Transverse colon (tissue), 4 donors: ENCODE measurements at regions not wholly inside any gene's neighbourhood (a gene's known extent, or its start where the extent isn't known, plus 50 kb on each side); places are given as distances from the start of the nearest gene placed in this dataset.

Source experiments
- DNase-seq: peaks from one replicate; pipeline ENCODE4 v3.0.0-alpha.2; 2019
- H3K27ac ChIP-seq, 4 donors: fragments of 200-600 bp; sonication (generic); 2 replicates each; pipeline ENCODE4 v1.5.1; 2016 to 2018; ENCODE audit warnings: inconsistent platforms in 4 of 4
- H3K27me3 ChIP-seq: fragments of 200-600 bp; sonication (generic); 2 replicates; pipeline ENCODE4 v1.5.1; 2017; ENCODE audit warnings: inconsistent platforms
- H3K36me3 ChIP-seq, 4 donors: fragments of 200-600 bp; sonication (generic); 2 replicates each; pipeline ENCODE4 v1.5.1; 2017 to 2019; ENCODE audit warnings: inconsistent platforms in 4 of 4
- H3K4me1 ChIP-seq, 4 donors: fragments of 200-600 bp; sonication (generic); 2 replicates each; pipeline ENCODE4 v1.5.1; 2017 to 2020; ENCODE audit warnings: inconsistent platforms in 4 of 4
- H3K4me3 ChIP-seq, 4 donors: fragments of 200-600 bp; sonication (generic); 1 replicate in 1 of 4; 2 replicates in 3 of 4; pipeline versions ENCODE4 v1.5.1 to v1.6.1; 2017 to 2019; ENCODE audit warnings: inconsistent platforms in 4 of 4
- H3K9me3 ChIP-seq, 2 donors: fragments of 200-600 bp; sonication (generic); 2 replicates each; pipeline ENCODE4 v1.5.1; 2017 to 2019; ENCODE audit warnings: inconsistent platforms in 2 of 2
- CTCF ChIP-seq, 5 experiments: fragments of 200-600 bp in 3 of 5; fragments of 450-650 bp in 2 of 5; sonication (generic) in 3 of 5; IDR thresholded peaks; 1 replicate in 2 of 5; 2 replicates in 3 of 5; pipeline ENCODE4 v1.5.1; 2016 to 2017; ENCODE audit warnings: antibody characterized with exemption in 5 of 5, inconsistent platforms in 3 of 5, mild to moderate bottlenecking in 2 of 5, moderate library complexity in 1 of 5
- EP300 ChIP-seq: sonication (generic); formaldehyde crosslinking; IDR thresholded peaks from one replicate; pipeline ENCODE4 v1.6.1; 2017; ENCODE audit warnings: antibody characterized with exemption, low read depth
- POLR2A ChIP-seq: fragments of 450-650 bp; IDR thresholded peaks from one replicate; pipeline ENCODE4 v1.6.1; 2016; ENCODE audit warnings: antibody characterized with exemption, mild to moderate bottlenecking, moderate library complexity
- POLR2AphosphoS5 ChIP-seq, 3 donors: sonication (generic); formaldehyde crosslinking; IDR thresholded peaks; one replicate each; pipeline ENCODE4 v1.6.1; 2016; ENCODE audit warnings: antibody characterized with exemption in 3 of 3
- WGBS, 2 donors: methylation state at CpG; one replicate each; pipeline ENCODE4 v1.1.5; 2018; ENCODE audit warnings: low coverage in 1 of 2; 5-methylcytosine and 5-hydroxymethylcytosine counted together
- in situ Hi-C, 4 donors: fragments of 200-750 bp; cut with MboI; loops; one replicate each; pipeline versions ENCODE4 v1.15.0 to v1.15.1; 2017; ENCODE audit warnings: low sequenced_read_pairs in 3 of 4, low pct_ligation_motif_present in 1 of 4, low pct_unique_long_range_greater_than_20kb in 1 of 4
- intact Hi-C: fragments of 100-400 bp; cut with DNase I; formaldehyde crosslinking; loops from one replicate; pipeline ENCODE4 v1.15.1; 2023; ENCODE audit warnings: low total_unique reads

- 86 to 92% methylated on average over 2 to 4 of the region's 4 CpGs for WGBS, 2 donors
- no peaks in the 10 kb centered on the region for H3K4me1 ChIP-seq
- H3K4me3 ChIP-seq: no peak overlapping the region
- no peaks in the 10 kb centered on the region for H3K9me3 ChIP-seq
- no peaks in the 10 kb centered on the region for H3K27me3 ChIP-seq
- intact Hi-C loops (no loop called here), in situ Hi-C loops (no loop called here)
- TF ChIP-seq POLR2AphosphoS5 (IDR thresholded peaks at IDR 0.05): no peak
- no peak for DNase-seq
- no peaks in the 10 kb centered on the region for H3K36me3 ChIP-seq
- no peak overlapping the region for H3K27ac ChIP-seq
Measured at GRCh38 chr11:93967258-93967657, 53.9 kb upstream of the HEPHL1 start.

- intact Hi-C loops (no loop called here), in situ Hi-C loops (no loop called here)
- Histone ChIP-seq H3K27ac (no peak overlapping the region), H3K9me3 (no peaks in the 10 kb centered on the region), H3K4me1 (no peaks in the 10 kb centered on the region), H3K36me3 (no peaks in the 10 kb centered on the region), H3K27me3 (no peaks in the 10 kb centered on the region), H3K4me3 (no peak overlapping the region)
- no peak for DNase-seq
- no peak for TF ChIP-seq EP300
- TF ChIP-seq CTCF (IDR thresholded peaks at IDR 0.05): no peak
- no peak for TF ChIP-seq POLR2AphosphoS5 (IDR thresholded peaks at IDR 0.05)
- no peak for TF ChIP-seq POLR2A
- 80 to 83% methylated on average over 4 to 5 of the region's 5 CpGs for WGBS, 2 donors
Measured at GRCh38 chr11:93967944-93968343, 53.2 kb upstream of the HEPHL1 start.

- Histone ChIP-seq H3K4me1 (no peaks in the 10 kb centered on the region), H3K27me3 (no peaks in the 10 kb centered on the region), H3K4me3 (no peak overlapping the region), H3K36me3 (no peaks in the 10 kb centered on the region), H3K9me3 (no peaks in the 10 kb centered on the region), H3K27ac (no peak overlapping the region)
- in situ Hi-C loops: no loop called here
- TF ChIP-seq POLR2AphosphoS5 (IDR thresholded peaks at IDR 0.05) (no peak), CTCF (IDR thresholded peaks at IDR 0.05) (no peak), EP300 (no peak), POLR2A (no peak)
- no peak for DNase-seq
- intact Hi-C loops: no loop called here
- 68 to 78% methylated on average over 3 to 10 of the region's 10 CpGs for WGBS, 2 donors
Measured at GRCh38 chr11:93969925-93970922, 50.9 kb upstream of the HEPHL1 start.
